Naive thymus-derived CD4-positive, alpha-beta T cell (primary cell): ENCODE measurements at regions not wholly inside any gene's neighbourhood (a gene's known extent, or its start where the extent isn't known, plus 50 kb on each side); places are given as distances from the start of the nearest gene placed in this dataset.

Experiments used
- ATAC-seq: fragments of 150-1000 bp; cut with Tn5 transposase; 2 replicates; pipeline ENCODE4 v1.10.0; 2021; ENCODE audit warnings: mild to moderate bottlenecking, moderate library complexity
- CTCF ChIA-PET: fragments of 350-600 bp; sonication (Branson Sonifier 250); formaldehyde crosslinking; loops from one replicate; lab custom pipeline; 2021; ENCODE audit warnings: antibody characterized with exemption; lab: Charles Lee
- POLR2A ChIA-PET: fragments of 350-600 bp; sonication (Branson Sonifier 250); formaldehyde crosslinking; loops from one replicate; lab custom pipeline; 2021; ENCODE audit warnings: antibody characterized with exemption, inconsistent platforms; lab: Charles Lee
- DNase-seq, 9 donors: peaks; one replicate each; pipeline versions ENCODE4 v3.0.0 to v3.0.0-alpha.2; 2020 to 2022; ENCODE audit warnings: mixed read lengths in 1 of 9
- H3K27ac ChIP-seq: one replicate; pipeline ENCODE4 v1.7.0; 2013; ENCODE audit warnings: mild to moderate bottlenecking, low read depth, low read length, moderate library complexity
- H3K27me3 ChIP-seq, 2 donors: one replicate each; pipeline ENCODE4 v1.7.0; 2013; ENCODE audit warnings: low read length in 2 of 2, mild to moderate bottlenecking in 2 of 2, moderate library complexity in 2 of 2; ENCODE audit not compliant: control insufficient read depth in 2 of 2, insufficient read depth in 2 of 2
- H3K36me3 ChIP-seq, 3 experiments: 1 replicate in 2 of 3; 2 replicates in 1 of 3; pipeline ENCODE4 v1.7.0; 2013; ENCODE audit warnings: low read length in 3 of 3, mild to moderate bottlenecking in 3 of 3, moderate library complexity in 1 of 3; ENCODE audit not compliant: insufficient read depth in 3 of 3, control insufficient read depth in 2 of 3
- H3K4me1 ChIP-seq, 2 donors: one replicate each; pipeline ENCODE4 v1.7.0; 2013; ENCODE audit warnings: low read length in 2 of 2, mild to moderate bottlenecking in 2 of 2, moderate library complexity in 1 of 2; ENCODE audit not compliant: control insufficient read depth in 2 of 2, insufficient read depth in 2 of 2
- H3K4me3 ChIP-seq: 2 replicates; pipeline ENCODE4 v1.7.0; 2013; ENCODE audit warnings: mild to moderate bottlenecking, low read length
- H3K9me3 ChIP-seq, 3 experiments: 1 replicate in 2 of 3; 2 replicates in 1 of 3; pipeline ENCODE4 v1.7.0; 2013; ENCODE audit warnings: low read length in 3 of 3; ENCODE audit not compliant: control insufficient read depth in 2 of 3
- H3K27ac Mint-ChIP-seq, 9 donors: one replicate each; pipeline ENCODE4 v1.8.0; 2020 to 2022; ENCODE audit warnings: mixed read lengths in 9 of 9, mild to moderate bottlenecking in 8 of 9, moderate library complexity in 5 of 9, inconsistent platforms in 2 of 9
- H3K27me3 Mint-ChIP-seq, 5 donors: one replicate each; pipeline ENCODE4 v1.8.0; 2021 to 2022; ENCODE audit warnings: mixed read lengths in 5 of 5, mild to moderate bottlenecking in 1 of 5
- H3K36me3 Mint-ChIP-seq, 5 donors: one replicate each; pipeline ENCODE4 v1.8.0; 2020 to 2022; ENCODE audit warnings: mixed read lengths in 5 of 5, mild to moderate bottlenecking in 3 of 5, inconsistent platforms in 1 of 5
- H3K4me1 Mint-ChIP-seq, 7 donors: one replicate each; pipeline ENCODE4 v1.8.0; 2020 to 2022; ENCODE audit warnings: mixed read lengths in 7 of 7, mild to moderate bottlenecking in 3 of 7, inconsistent platforms in 1 of 7
- H3K4me3 Mint-ChIP-seq, 10 donors: one replicate each; pipeline ENCODE4 v1.8.0; 2020 to 2022; ENCODE audit warnings: mild to moderate bottlenecking in 10 of 10, mixed read lengths in 10 of 10, moderate library complexity in 6 of 10, inconsistent platforms in 2 of 10
- H3K9me3 Mint-ChIP-seq, 11 donors: one replicate each; pipeline ENCODE4 v1.8.0; 2020 to 2022; ENCODE audit warnings: mixed read lengths in 11 of 11, mild to moderate bottlenecking in 4 of 11, inconsistent platforms in 1 of 11, moderate library complexity in 1 of 11
- intact Hi-C, 2 donors: fragments of 100-400 bp; cut with micrococcal nuclease; formaldehyde crosslinking; loops; one replicate each; pipeline ENCODE4 v1.15.1; 2023

GRCh38 chr20:60569116-60569515 is 610.9 kb downstream of the CDH26 start:
- POLR2A ChIA-PET = no interaction called here

GRCh38 chr20:60570481-60571277 is 612.5 kb downstream of the CDH26 start:
- Mint-ChIP-seq H3K27ac (no peak overlapping the region), H3K27me3 (peaks cover 0 to 8% (median 0%) of the 10 kb centered on the region in 5 donors), H3K4me1 (no peaks in the 10 kb centered on the region), H3K9me3 (peaks cover 0 to 1% (median 0%) of the 10 kb centered on the region in 11 donors), H3K36me3 (no peaks in the 10 kb centered on the region), H3K4me3 (no peak overlapping the region)
- H3K36me3 ChIP-seq = no peaks in the 10 kb centered on the region
- ChIA-PET POLR2A (no interaction called here), CTCF (no interaction called here)
- DNase-seq (no peak), ATAC-seq (no peak)
- no peak overlapping the region for H3K4me3 ChIP-seq
- H3K27ac ChIP-seq = no peak overlapping the region
- H3K4me1 ChIP-seq = no peaks in the 10 kb centered on the region
- intact Hi-C loops = no loop called here
- no peaks in the 10 kb centered on the region for H3K9me3 ChIP-seq
- no peaks in the 10 kb centered on the region for H3K27me3 ChIP-seq

More at GRCh38 chr20:60569116-60569515, 610.9 kb downstream of the CDH26 start:
- Mint-ChIP-seq H3K27ac (no peak overlapping the region), H3K4me1 (no peaks in the 10 kb centered on the region), H3K36me3 (no peaks in the 10 kb centered on the region), H3K4me3 (no peak overlapping the region), H3K27me3 (peaks cover 0 to 10% (median 0%) of the 10 kb centered on the region in 5 donors), H3K9me3 (peaks cover 0 to 1% (median 0%) of the 10 kb centered on the region in 11 donors)
- intact Hi-C loops = no loop called here
- DNase-seq (no peak), ATAC-seq (no peak)
- Histone ChIP-seq H3K4me3 (no peak overlapping the region), H3K36me3 (no peaks in the 10 kb centered on the region), H3K4me1 (no peaks in the 10 kb centered on the region), H3K27me3 (no peaks in the 10 kb centered on the region), H3K27ac (no peak overlapping the region), H3K9me3 (no peaks in the 10 kb centered on the region)
- CTCF ChIA-PET = no interaction called here

GRCh38 chr20:60573003-60573680 is 614.9 kb downstream of the CDH26 start:
- Histone ChIP-seq H3K4me3 (no peak overlapping the region), H3K27me3 (no peaks in the 10 kb centered on the region), H3K9me3 (no peaks in the 10 kb centered on the region), H3K27ac (no peak overlapping the region), H3K36me3 (no peaks in the 10 kb centered on the region), H3K4me1 (no peaks in the 10 kb centered on the region)
- no peaks in the 10 kb centered on the region for H3K4me1 Mint-ChIP-seq
- ATAC-seq = no peak
- no peak overlapping the region for H3K4me3 Mint-ChIP-seq
- ChIA-PET POLR2A (no interaction called here), CTCF (no interaction called here)
- DNase-seq = no peak
- no peak overlapping the region for H3K27ac Mint-ChIP-seq
- H3K27me3 Mint-ChIP-seq = peaks cover 0 to 8% (median 0%) of the 10 kb centered on the region in 5 donors
- no peaks in the 10 kb centered on the region for H3K36me3 Mint-ChIP-seq
- peaks cover 0 to 1% (median 0%) of the 10 kb centered on the region in 11 donors for H3K9me3 Mint-ChIP-seq
- intact Hi-C loops = no loop called here

GRCh38 chr20:60576236-60576635 is 618.0 kb downstream of the CDH26 start:
- no peak overlapping the region for H3K27ac Mint-ChIP-seq
- no peak overlapping the region for H3K27ac ChIP-seq
- H3K36me3 Mint-ChIP-seq = no peaks in the 10 kb centered on the region
- CTCF ChIA-PET = no interaction called here
- no peaks in the 10 kb centered on the region for H3K9me3 ChIP-seq
- H3K27me3 Mint-ChIP-seq = peaks cover 0 to 9% (median 0%) of the 10 kb centered on the region in 5 donors
- no peak overlapping the region for H3K4me3 ChIP-seq
- H3K36me3 ChIP-seq = no peaks in the 10 kb centered on the region
- DNase-seq (no peak), ATAC-seq (no peak)
- intact Hi-C loops = no loop called here
- no peak overlapping the region for H3K4me3 Mint-ChIP-seq
- POLR2A ChIA-PET = no interaction called here
- no peaks in the 10 kb centered on the region for H3K9me3 Mint-ChIP-seq
- H3K4me1 Mint-ChIP-seq = no peaks in the 10 kb centered on the region
- no peaks in the 10 kb centered on the region for H3K4me1 ChIP-seq
- no peaks in the 10 kb centered on the region for H3K27me3 ChIP-seq

- H3K4me1 Mint-ChIP-seq = no peaks in the 10 kb centered on the region
- no peak for DNase-seq
- no peaks in the 10 kb centered on the region for H3K9me3 ChIP-seq
- no peak overlapping the region for H3K27ac ChIP-seq
- no peak for ATAC-seq
- H3K27me3 ChIP-seq = no peaks in the 10 kb centered on the region
- H3K9me3 Mint-ChIP-seq = no peaks in the 10 kb centered on the region
- intact Hi-C loops = no loop called here
- no peaks in the 10 kb centered on the region for H3K36me3 ChIP-seq
- no peak overlapping the region for H3K27ac Mint-ChIP-seq
- peaks cover 0 to 7% (median 0%) of the 10 kb centered on the region in 5 donors for H3K27me3 Mint-ChIP-seq
- CTCF ChIA-PET = no interaction called here
- H3K4me3 Mint-ChIP-seq = no peak overlapping the region
- H3K4me1 ChIP-seq = no peaks in the 10 kb centered on the region
- POLR2A ChIA-PET = no interaction called here
- no peaks in the 10 kb centered on the region for H3K36me3 Mint-ChIP-seq
- no peak overlapping the region for H3K4me3 ChIP-seq
These were observed 621.8 kb downstream of the CDH26 start for GRCh38 chr20:60579941-60580515.

- no peak overlapping the region for H3K4me3 ChIP-seq
- H3K9me3 Mint-ChIP-seq = no peaks in the 10 kb centered on the region
- no peaks in the 10 kb centered on the region for H3K4me1 ChIP-seq
- H3K27ac ChIP-seq = no peak overlapping the region
- no peaks in the 10 kb centered on the region for H3K27me3 ChIP-seq
- ChIA-PET POLR2A (no interaction called here), CTCF (no interaction called here)
- H3K27me3 Mint-ChIP-seq = peaks cover 0 to 13% (median 4%) of the 10 kb centered on the region in 5 donors
- H3K27ac Mint-ChIP-seq = no peak overlapping the region
- no peaks in the 10 kb centered on the region for H3K9me3 ChIP-seq
- H3K36me3 ChIP-seq = no peaks in the 10 kb centered on the region
- H3K4me1 Mint-ChIP-seq = no peaks in the 10 kb centered on the region
- H3K36me3 Mint-ChIP-seq = no peaks in the 10 kb centered on the region
- no peak overlapping the region for H3K4me3 Mint-ChIP-seq
- ATAC-seq = no peak
- no peak for DNase-seq
- intact Hi-C loops = no loop called here
These were observed 623.4 kb downstream of the CDH26 start for GRCh38 chr20:60581606-60582115.
